Caco-2 (cell line): ENCODE measurements at regions not wholly inside any gene's neighbourhood (a gene's known extent, or its start where the extent isn't known, plus 50 kb on each side); places are given as distances from the start of the nearest gene placed in this dataset.

Source experiments
- BruUV-seq: library from RNA; stranded (reverse); fragments of 400-500 nt; replicated peaks from 2 replicates; lab custom pipeline; 2021; lab: Mats Ljungman, UMichigan
- CTCF ChIA-PET: fragments of 300-600 bp; sonication (Branson Sonifier 250); formaldehyde crosslinking; loops from one replicate; lab custom pipeline; 2022; ENCODE audit warnings: antibody characterized with exemption; lab: Charles Lee
- POLR2A ChIA-PET: fragments of 300-600 bp; sonication (Branson Sonifier 250); formaldehyde crosslinking; loops from one replicate; lab custom pipeline; 2022; ENCODE audit warnings: antibody characterized with exemption; lab: Charles Lee
- DNase-seq, 2 experiments: peaks; one replicate each; pipeline versions ENCODE4 v3.0.0 to v3.0.0-alpha.2; 2020 to 2022
- H3K27me3 ChIP-seq: replicated peaks from 2 replicates; pipeline ENCODE4 v1.6.0; 2011; ENCODE audit warnings: low read length; ENCODE audit not compliant: control insufficient read depth, insufficient read depth
- H3K36me3 ChIP-seq: 2 replicates; pipeline ENCODE4 v1.5.1; 2011; ENCODE audit warnings: low read length; ENCODE audit not compliant: control insufficient read depth, insufficient read depth
- H3K4me1 ChIP-seq: fragments of 250-450 bp; sonication (Bioruptor Pico); 2 replicates; pipeline ENCODE4 v1.5.1; 2020; ENCODE audit warnings: mild to moderate bottlenecking
- H3K4me3 ChIP-seq: 2 replicates; pipeline ENCODE4 v1.5.1; 2011; ENCODE audit warnings: low read depth, mild to moderate bottlenecking, control low read depth, low read length
- H3K9me3 ChIP-seq: fragments of 250-450 bp; sonication (Bioruptor Pico); 2 replicates; pipeline ENCODE4 v1.5.1; 2020; ENCODE audit warnings: mild to moderate bottlenecking, moderate library complexity
- H3K27ac Mint-ChIP-seq: one replicate; pipeline ENCODE4 v1.8.0; 2022; ENCODE audit warnings: mixed read lengths; ENCODE audit not compliant: unreplicated experiment
- H3K27me3 Mint-ChIP-seq: one replicate; pipeline ENCODE4 v1.8.0; 2022; ENCODE audit warnings: mixed read lengths; ENCODE audit not compliant: insufficient read depth, unreplicated experiment
- H3K36me3 Mint-ChIP-seq: one replicate; pipeline ENCODE4 v1.8.0; 2022; ENCODE audit warnings: mild to moderate bottlenecking, mixed read lengths; ENCODE audit not compliant: insufficient read depth, unreplicated experiment
- H3K4me1 Mint-ChIP-seq: one replicate; pipeline ENCODE4 v1.8.0; 2022; ENCODE audit warnings: low read depth, mixed read lengths; ENCODE audit not compliant: unreplicated experiment
- H3K4me3 Mint-ChIP-seq: one replicate; pipeline ENCODE4 v1.8.0; 2022; ENCODE audit warnings: mild to moderate bottlenecking, moderate library complexity, mixed read lengths; ENCODE audit not compliant: unreplicated experiment
- H3K9me3 Mint-ChIP-seq: one replicate; pipeline ENCODE4 v1.8.0; 2022; ENCODE audit warnings: mixed read lengths; ENCODE audit not compliant: unreplicated experiment
- intact Hi-C: fragments of 100-400 bp; cut with micrococcal nuclease; formaldehyde crosslinking; loops from one replicate; pipeline ENCODE4 v1.10.0; 2022; ENCODE audit not compliant: unreplicated experiment
- TF ChIP-seq, protein P1 (sequence below), 2 experiments: fragments of 200-600 bp in 1 of 2; IDR thresholded peaks; 1 replicate in 1 of 2; 2 replicates in 1 of 2; pipeline versions ENCODE4 v1.5.1 to v1.8.0; 2011 to 2022; ENCODE audit warnings: antibody characterized with exemption in 1 of 2, control low read depth in 1 of 2, inconsistent platforms in 1 of 2, low read depth in 1 of 2, low read length in 1 of 2, mild to moderate bottlenecking in 1 of 2, moderate library complexity in 1 of 2; ENCODE audit not compliant: insufficient read depth in 1 of 2, severe bottlenecking in 1 of 2, unreplicated experiment in 1 of 2

DNA sequence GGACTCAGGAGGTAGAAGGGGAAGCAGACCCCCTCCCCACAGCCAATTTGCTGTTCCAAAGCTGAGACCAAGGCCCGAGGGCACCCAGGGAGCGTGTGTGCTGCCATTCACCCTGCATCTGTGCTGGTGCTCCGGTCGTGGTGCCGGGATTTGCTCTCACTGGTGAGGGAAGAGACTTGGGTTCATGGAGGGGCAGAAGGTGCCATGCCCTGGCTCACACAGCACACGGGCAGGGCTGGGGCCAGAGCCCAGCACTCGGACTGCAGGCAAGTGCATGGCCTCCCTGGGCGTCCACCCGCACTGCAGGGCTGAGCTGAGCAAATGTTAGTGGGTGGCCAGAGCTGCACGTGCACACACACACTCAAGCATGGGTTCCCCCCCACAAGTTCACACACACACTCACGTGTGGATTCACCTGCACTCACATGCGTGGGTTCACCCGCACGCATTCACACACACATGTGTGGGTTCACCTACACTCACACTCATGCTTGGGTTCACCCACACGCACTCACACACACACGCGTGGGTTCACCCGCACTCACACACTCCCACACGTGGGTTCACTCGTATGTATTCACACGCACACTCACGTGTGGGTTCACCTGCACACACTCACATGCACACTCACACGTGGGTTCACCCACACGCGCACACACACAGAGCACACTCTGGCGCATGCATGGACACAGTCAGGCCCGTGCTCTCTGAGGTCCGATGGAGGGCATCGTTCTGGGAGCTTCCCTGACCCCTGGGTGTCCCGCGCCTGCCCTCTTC lies 57.0 kb upstream of the CBFA2T3 start:
- no peaks in the 10 kb centered on the region for H3K4me1 ChIP-seq
- DNase-seq: no peak

DNA sequence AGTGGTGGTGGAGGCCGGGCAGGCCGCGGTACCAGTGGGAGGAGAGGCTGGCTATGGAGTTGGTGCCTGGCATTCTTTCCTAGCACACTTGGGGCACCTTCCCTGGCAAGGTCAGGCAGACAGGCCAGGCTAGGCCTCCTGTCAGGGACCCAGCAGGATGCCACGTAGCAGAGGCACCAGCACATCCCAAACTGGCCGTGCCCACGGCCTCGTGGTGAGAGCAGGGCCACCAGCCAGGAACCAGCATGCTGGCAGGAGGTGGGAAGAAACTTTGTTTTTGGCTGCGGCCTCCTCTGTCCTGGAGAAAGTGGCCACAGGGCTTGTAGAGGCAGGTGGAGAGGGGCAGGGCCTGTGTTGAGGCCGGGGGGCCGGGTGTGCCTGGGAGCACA lies 57.6 kb upstream of the CBFA2T3 start:
- Mint-ChIP-seq H3K9me3 (peaks cover 13% of the 10 kb centered on the region), H3K36me3 (peaks cover 6% of the 10 kb centered on the region), H3K27me3 (peaks cover 44% of the 10 kb centered on the region), H3K4me1 (no peaks in the 10 kb centered on the region), H3K4me3 (no peak overlapping the region), H3K27ac (no peak overlapping the region)
- TF ChIP-seq, protein P1, sequence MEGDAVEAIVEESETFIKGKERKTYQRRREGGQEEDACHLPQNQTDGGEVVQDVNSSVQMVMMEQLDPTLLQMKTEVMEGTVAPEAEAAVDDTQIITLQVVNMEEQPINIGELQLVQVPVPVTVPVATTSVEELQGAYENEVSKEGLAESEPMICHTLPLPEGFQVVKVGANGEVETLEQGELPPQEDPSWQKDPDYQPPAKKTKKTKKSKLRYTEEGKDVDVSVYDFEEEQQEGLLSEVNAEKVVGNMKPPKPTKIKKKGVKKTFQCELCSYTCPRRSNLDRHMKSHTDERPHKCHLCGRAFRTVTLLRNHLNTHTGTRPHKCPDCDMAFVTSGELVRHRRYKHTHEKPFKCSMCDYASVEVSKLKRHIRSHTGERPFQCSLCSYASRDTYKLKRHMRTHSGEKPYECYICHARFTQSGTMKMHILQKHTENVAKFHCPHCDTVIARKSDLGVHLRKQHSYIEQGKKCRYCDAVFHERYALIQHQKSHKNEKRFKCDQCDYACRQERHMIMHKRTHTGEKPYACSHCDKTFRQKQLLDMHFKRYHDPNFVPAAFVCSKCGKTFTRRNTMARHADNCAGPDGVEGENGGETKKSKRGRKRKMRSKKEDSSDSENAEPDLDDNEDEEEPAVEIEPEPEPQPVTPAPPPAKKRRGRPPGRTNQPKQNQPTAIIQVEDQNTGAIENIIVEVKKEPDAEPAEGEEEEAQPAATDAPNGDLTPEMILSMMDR (IDR thresholded peaks at IDR 0.05; ENCODE audit: insufficient read depth in 1 of 2, low read depth in 1 of 2, low read length in 1 of 2, severe bottlenecking in 1 of 2, unreplicated experiment in 1 of 2): no peak
- intact Hi-C loops: no loop called here
- ChIA-PET POLR2A (no interaction called here), CTCF (no interaction called here)
- Histone ChIP-seq H3K36me3 (no peaks in the 10 kb centered on the region), H3K27me3 (no peaks in the 10 kb centered on the region; the same call in 1 of the 2 replicates), H3K4me3 (no peak overlapping the region), H3K9me3 (peaks cover 11% of the 10 kb centered on the region; the same call in 1 of the 2 replicates), H3K4me1 (no peaks in the 10 kb centered on the region)
- no TSS peak for BruUV-seq
- no peak for DNase-seq

More for the DNA sequence above, 57.0 kb upstream of the CBFA2T3 start:
- Mint-ChIP-seq H3K27me3 (peaks cover 44% of the 10 kb centered on the region), H3K27ac (no peak overlapping the region), H3K4me1 (no peaks in the 10 kb centered on the region), H3K4me3 (no peak overlapping the region), H3K36me3 (peaks cover 6% of the 10 kb centered on the region), H3K9me3 (peaks cover 13% of the 10 kb centered on the region)
- ChIA-PET CTCF (no interaction called here), POLR2A (no interaction called here)
- H3K4me3 ChIP-seq: no peak overlapping the region
- peaks cover 11% of the 10 kb centered on the region; the same call in 1 of the 2 replicates for H3K9me3 ChIP-seq
- TF ChIP-seq, protein P1 (IDR thresholded peaks at IDR 0.05; ENCODE audit: insufficient read depth in 1 of 2, low read depth in 1 of 2, low read length in 1 of 2, severe bottlenecking in 1 of 2, unreplicated experiment in 1 of 2): no peak
- H3K27me3 ChIP-seq: no peaks in the 10 kb centered on the region; the same call in 1 of the 2 replicates
- no peaks in the 10 kb centered on the region for H3K36me3 ChIP-seq
- intact Hi-C loops: no loop called here
- no TSS peak for BruUV-seq

GRCh38 chr16:89034971-89035668 lies 58.1 kb upstream of the CBFA2T3 start:
- Histone ChIP-seq H3K4me3 (no peak overlapping the region), H3K9me3 (peaks cover 11% of the 10 kb centered on the region; the same call in 1 of the 2 replicates), H3K36me3 (no peaks in the 10 kb centered on the region), H3K4me1 (no peaks in the 10 kb centered on the region), H3K27me3 (no peaks in the 10 kb centered on the region; the same call in 1 of the 2 replicates)
- TF ChIP-seq, protein P1 (IDR thresholded peaks at IDR 0.05; ENCODE audit: insufficient read depth in 1 of 2, low read depth in 1 of 2, low read length in 1 of 2, severe bottlenecking in 1 of 2, unreplicated experiment in 1 of 2): no peak
- Mint-ChIP-seq H3K9me3 (peaks cover 13% of the 10 kb centered on the region), H3K27me3 (peaks cover 44% of the 10 kb centered on the region), H3K36me3 (peaks cover 6% of the 10 kb centered on the region), H3K4me3 (no peak overlapping the region), H3K27ac (no peak overlapping the region), H3K4me1 (no peaks in the 10 kb centered on the region)
- intact Hi-C loops: no loop called here
- no TSS peak for BruUV-seq
- POLR2A ChIA-PET: no interaction called here
- CTCF ChIA-PET: no interaction called here
- DNase-seq: no peak
